ENCODE measurements at regions not wholly inside any gene's neighbourhood (a gene's known extent, or its start where the extent isn't known, plus 50 kb on each side); places are given as distances from the start of the nearest gene placed in this dataset.

GRCh38 chr2:129439406-129440302, 539.8 kb upstream of the RAB6C start:
- H3F3A ChIP-seq (replicated peaks; ENCODE audit: insufficient read depth): no peaks in the 10 kb centered on the region
- no peak overlapping the region for H3K4me3 ChIP-seq (ENCODE audit: low read depth in 2 of 2, low read length in 1 of 2)
- ChIA-PET POLR2A (no interaction called here), CTCF (no interaction called here)
- no peaks in the 10 kb centered on the region for H4K20me1 ChIP-seq (ENCODE audit: insufficient read depth)
- no peak overlapping the region for H3K4me2 ChIP-seq
- H3K9ac ChIP-seq: no peak overlapping the region
- H3K27ac ChIP-seq (ENCODE audit: low read depth in 2 of 2, low read length in 1 of 2): peak overlapping the region in 1 of 2 experiments; percentile 39; a peak in 1 of 4 replicates
- H3K9me3 ChIP-seq: no peaks in the 10 kb centered on the region
- no peaks in the 10 kb centered on the region for H3K27me3 ChIP-seq (ENCODE audit: insufficient read depth)
- no peak for TF ChIP-seq FOXM1 (IDR thresholded peaks at IDR 0.05; ENCODE audit: low read depth)
- no peak for TF ChIP-seq TAF1 (IDR thresholded peaks at IDR 0.05; ENCODE audit: borderline replicate concordance, low read depth, low read length)
- TF ChIP-seq FOXJ3 (CRISPR knock-in tag; IDR thresholded peaks at IDR 0.05): no peak
- peak; percentile 78 for TF ChIP-seq GATA2 (CRISPR knock-in tag; IDR thresholded peaks at IDR 0.05)
- no peaks in the 10 kb centered on the region for H3K9me2 ChIP-seq
- H3K79me2 ChIP-seq (ENCODE audit: insufficient read depth): no peaks in the 10 kb centered on the region
- peaks cover 0 to 25% of the 10 kb centered on the region in 2 experiments; a peak in 1 of 4 replicates for H3K4me1 ChIP-seq (ENCODE audit: control insufficient read depth in 1 of 2, insufficient read depth in 2 of 2, low read depth in 1 of 2, low read length in 1 of 2)
- peak; percentile 71 for DNase-seq
- no peak overlapping the region for H2AFZ ChIP-seq (ENCODE audit: low read depth)
- 30% methylated on average over 11 of the region's 13 CpGs for WGBS (ENCODE audit: low lambda C conversion rate)
- H3K36me3 ChIP-seq (replicated peaks in 1 of 2; ENCODE audit: control insufficient read depth in 1 of 2, insufficient read depth in 2 of 2, low read length in 1 of 2): no peaks in the 10 kb centered on the region

GRCh38 chr2:129441610-129442009, 537.9 kb upstream of the RAB6C start:
- Histone ChIP-seq H3K4me3 (ENCODE audit: low read depth in 2 of 2, low read length in 1 of 2) (no peak overlapping the region), H3K27ac (ENCODE audit: low read depth in 2 of 2, low read length in 1 of 2) (no peak overlapping the region), H3K36me3 (replicated peaks in 1 of 2; ENCODE audit: control insufficient read depth in 1 of 2, insufficient read depth in 2 of 2, low read length in 1 of 2) (no peaks in the 10 kb centered on the region), H2AFZ (ENCODE audit: low read depth) (no peak overlapping the region), H3K9me2 (no peaks in the 10 kb centered on the region), H3K27me3 (ENCODE audit: insufficient read depth) (no peaks in the 10 kb centered on the region), H3K4me2 (no peak overlapping the region), H3K4me1 (ENCODE audit: control insufficient read depth in 1 of 2, insufficient read depth in 2 of 2, low read depth in 1 of 2, low read length in 1 of 2) (peaks cover 0 to 25% of the 10 kb centered on the region in 2 experiments; a peak in 1 of 4 replicates), H3K9me3 (no peaks in the 10 kb centered on the region), H3F3A (replicated peaks; ENCODE audit: insufficient read depth) (no peaks in the 10 kb centered on the region), H3K9ac (no peak overlapping the region), H3K79me2 (ENCODE audit: insufficient read depth) (no peaks in the 10 kb centered on the region), H4K20me1 (ENCODE audit: insufficient read depth) (no peaks in the 10 kb centered on the region)
- no peak for DNase-seq
- CTCF ChIA-PET: no interaction called here
- POLR2A ChIA-PET: no interaction called here
- TF ChIP-seq RCOR1 (IDR thresholded peaks at IDR 0.05; ENCODE audit: low read length) (no peak), GABPA (IDR thresholded peaks at IDR 0.05; ENCODE audit: low read depth) (no peak), REST (IDR thresholded peaks at IDR 0.05; ENCODE audit: low read depth, low read length) (no peak), SIN3A (IDR thresholded peaks at IDR 0.05; ENCODE audit: borderline replicate concordance, low read depth, low read length) (no peak), FOSL2 (IDR thresholded peaks at IDR 0.05; ENCODE audit: borderline replicate concordance, low read depth) (no peak), ZBTB33 (IDR thresholded peaks at IDR 0.05; ENCODE audit: borderline replicate concordance, low read depth) (no peak)

Measured in SK-N-SH (cell line).